Erythroblast (primary cell): ENCODE measurements at regions not wholly inside any gene's neighbourhood (a gene's known extent, or its start where the extent isn't known, plus 50 kb on each side); places are given as distances from the start of the nearest gene placed in this dataset.
"Not testable (repeated sequence)": the region's sequence is repeated elsewhere in the genome, so short reads cannot be mapped to it uniquely, and the experiment has no call there.

Experiments used
- DNase-seq, 2 experiments: peaks; one replicate each; lab custom pipeline; 2025; lab: John Stamatoyannopoulos, UW
- GATA1 ChIP-seq: IDR thresholded peaks from 2 replicates; pipeline ENCODE4 v1.6.1; 2011; ENCODE audit warnings: low read depth, mild to moderate bottlenecking, control low read depth, low read length, moderate library complexity
- POLR2A ChIP-seq: IDR thresholded peaks from 2 replicates; pipeline ENCODE4 v1.6.1; 2011; ENCODE audit warnings: mild to moderate bottlenecking, low read length

- TF ChIP-seq GATA1 (no peak), POLR2A (no peak)
- DNase-seq = no peak
These were observed 158.3 kb upstream of the C2CD4B start for GRCh38 chr15:62323353-62323890.

GRCh38 chr15:62324382-62324781 is 159.3 kb upstream of the C2CD4B start:
- TF ChIP-seq GATA1 = no peak
- TF ChIP-seq POLR2A = no peak
- no peak for DNase-seq

- DNase-seq = no peak
- TF ChIP-seq GATA1 = no peak
- TF ChIP-seq POLR2A = no peak
These were observed 160.5 kb upstream of the C2CD4B start for GRCh38 chr15:62325597-62325996.

GRCh38 chr15:62326460-62327011 is 161.5 kb upstream of the C2CD4B start:
- TF ChIP-seq GATA1 (no peak), POLR2A (no peak)
- DNase-seq = no peak

GRCh38 chr15:62327406-62327805 is 162.3 kb upstream of the C2CD4B start:
- TF ChIP-seq GATA1 (no peak), POLR2A (no peak)
- no peak for DNase-seq

GRCh38 chr15:62332472-62332871 is 167.4 kb upstream of the C2CD4B start:
- DNase-seq = not testable (repeated sequence)

- TF ChIP-seq POLR2A (no peak), GATA1 (no peak)
- no peak for DNase-seq
These were observed 169.5 kb upstream of the C2CD4B start for GRCh38 chr15:62334536-62334935.

- DNase-seq = no peak
- TF ChIP-seq POLR2A = no peak
- no peak for TF ChIP-seq GATA1
These were observed 172.8 kb upstream of the C2CD4B start for GRCh38 chr15:62337934-62338333.

- DNase-seq = no peak
- no peak for TF ChIP-seq POLR2A
- TF ChIP-seq GATA1 = no peak
These were observed 173.4 kb upstream of the C2CD4B start for GRCh38 chr15:62338497-62338896.

GRCh38 chr15:62342959-62343358 is 177.9 kb upstream of the C2CD4B start:
- DNase-seq = no peak
- TF ChIP-seq POLR2A = no peak
- TF ChIP-seq GATA1 = no peak

- DNase-seq = no peak
- TF ChIP-seq POLR2A (no peak), GATA1 (no peak)
These were observed 178.3 kb upstream of the C2CD4B start for GRCh38 chr15:62343397-62343796.

- TF ChIP-seq GATA1 (no peak), POLR2A (no peak)
- DNase-seq = peak; percentile 67 to 83
These were observed 179.9 kb upstream of the C2CD4B start for GRCh38 chr15:62344806-62345539.

GRCh38 chr15:62346168-62346567 is 181.1 kb upstream of the C2CD4B start:
- no peak for DNase-seq
- TF ChIP-seq POLR2A (no peak), GATA1 (no peak)

- DNase-seq = peak in 1 of 2 experiments; percentile 21
- TF ChIP-seq POLR2A (no peak), GATA1 (no peak)
These were observed 183.0 kb upstream of the C2CD4B start for GRCh38 chr15:62348118-62348517.
